B cell (primary cell): ENCODE measurements at regions not wholly inside any gene's neighbourhood (a gene's known extent, or its start where the extent isn't known, plus 50 kb on each side); places are given as distances from the start of the nearest gene placed in this dataset.

Source experiments
- CTCF ChIP-seq: fragments of 200-600 bp; IDR thresholded peaks from one replicate; pipeline ENCODE4 v1.8.0; 2022; ENCODE audit warnings: antibody characterized with exemption, mild to moderate bottlenecking
- EZH2 ChIP-seq: IDR thresholded peaks from 2 replicates; pipeline ENCODE4 v1.6.1; 2012; ENCODE audit warnings: borderline replicate concordance, low read depth, mild to moderate bottlenecking, moderate library complexity, low read length; ENCODE audit not compliant: insufficient read depth, poor library complexity, severe bottlenecking

- no peak for TF ChIP-seq CTCF
- TF ChIP-seq EZH2 = no peak
Observed at GRCh38 chr2:40773291-40773690, 321.4 kb upstream of the SLC8A1 start.
